HG02763 (cell line): ENCODE measurements at regions not wholly inside any gene's neighbourhood (a gene's known extent, or its start where the extent isn't known, plus 50 kb on each side); places are given as distances from the start of the nearest gene placed in this dataset.

Experiments used
- ATAC-seq: cut with Tn5 transposase; IDR thresholded peaks from one replicate; pipeline ENCODE4 v1.9.1; 2021; ENCODE audit warnings: mild to moderate bottlenecking, moderate library complexity; ENCODE audit not compliant: unreplicated experiment

DNA sequence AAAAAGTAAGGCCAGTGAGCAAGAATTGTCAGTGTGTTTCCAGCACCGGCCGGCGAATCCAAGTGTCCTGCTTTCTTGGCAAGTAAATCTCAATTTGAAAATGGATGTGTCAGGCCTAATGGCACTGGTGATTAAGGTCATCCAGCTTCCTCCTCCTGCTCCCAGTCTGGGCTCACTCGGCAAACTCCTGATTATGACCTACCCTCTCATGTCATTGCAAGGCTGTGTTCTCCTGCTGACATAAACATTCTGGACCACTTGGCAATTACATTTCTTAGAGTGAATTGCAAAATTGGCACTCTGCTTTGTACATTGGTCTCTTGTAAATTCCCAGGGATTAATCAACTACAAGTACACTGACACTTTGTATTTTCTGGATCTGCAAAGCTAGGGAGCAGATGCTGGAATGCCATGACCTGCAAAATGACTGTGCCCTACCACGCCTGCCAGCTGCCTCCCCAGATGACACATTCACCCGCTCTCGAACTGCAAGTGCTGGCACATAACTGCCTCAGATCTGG, 473.8 kb downstream of the KIF20B start:
- no peak for ATAC-seq

GRCh38 chr10:90179696-90180407, 478.5 kb downstream of the KIF20B start:
- no peak for ATAC-seq

DNA sequence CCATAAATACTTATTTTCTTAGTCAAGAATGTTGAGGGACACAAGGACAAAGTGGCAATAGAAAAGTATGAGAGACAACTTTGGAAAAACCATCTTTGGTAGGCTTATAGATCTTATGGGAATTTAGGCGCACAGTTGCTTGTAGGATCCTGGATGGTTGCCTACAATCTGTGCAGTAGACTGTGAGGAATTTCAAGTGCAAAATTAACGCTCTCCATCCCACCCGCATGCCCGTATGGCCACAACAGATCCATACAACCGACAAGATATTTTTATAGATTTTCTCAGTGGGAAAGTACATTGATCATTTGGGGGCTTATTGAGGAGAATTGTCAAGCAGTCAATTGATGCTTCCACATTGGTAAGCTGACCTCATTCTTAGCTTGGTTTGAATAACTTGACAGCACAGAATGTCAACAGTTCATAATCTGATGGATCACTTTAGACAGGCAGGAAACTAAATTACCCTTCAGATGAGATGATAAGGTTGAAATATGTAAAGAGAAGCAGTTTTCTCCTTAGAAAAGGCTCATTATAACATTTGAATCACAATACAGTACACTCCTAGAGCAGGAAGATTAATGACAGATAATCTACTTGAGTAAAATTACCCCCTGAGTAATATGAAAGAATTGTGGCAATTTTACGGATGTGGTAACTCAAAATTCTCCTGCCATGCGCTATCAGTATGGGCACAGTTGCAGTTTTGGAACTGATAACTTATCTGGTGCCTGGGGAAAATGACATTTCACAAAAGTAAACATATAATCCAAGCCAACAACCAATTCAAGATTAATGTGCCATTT, 479.7 kb downstream of the KIF20B start:
- no peak for ATAC-seq

DNA sequence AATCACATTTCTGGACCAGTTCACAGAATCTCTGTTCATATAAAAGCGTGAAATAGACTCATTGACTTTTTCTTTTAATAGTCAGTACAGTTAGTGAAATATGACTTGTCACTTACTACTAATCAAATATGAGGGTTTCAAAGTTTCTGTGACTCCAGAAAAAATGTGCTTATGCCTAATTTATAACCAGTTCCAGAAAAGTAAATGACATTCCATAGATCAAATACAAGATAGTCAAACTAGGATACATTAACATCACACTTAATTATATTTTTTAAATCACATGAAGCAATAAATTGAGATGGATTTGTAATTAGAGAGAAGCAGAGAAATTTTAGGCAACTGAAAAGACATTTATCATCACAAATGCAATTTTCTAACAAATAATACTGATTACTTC, 491.4 kb downstream of the KIF20B start:
- no peak for ATAC-seq

DNA sequence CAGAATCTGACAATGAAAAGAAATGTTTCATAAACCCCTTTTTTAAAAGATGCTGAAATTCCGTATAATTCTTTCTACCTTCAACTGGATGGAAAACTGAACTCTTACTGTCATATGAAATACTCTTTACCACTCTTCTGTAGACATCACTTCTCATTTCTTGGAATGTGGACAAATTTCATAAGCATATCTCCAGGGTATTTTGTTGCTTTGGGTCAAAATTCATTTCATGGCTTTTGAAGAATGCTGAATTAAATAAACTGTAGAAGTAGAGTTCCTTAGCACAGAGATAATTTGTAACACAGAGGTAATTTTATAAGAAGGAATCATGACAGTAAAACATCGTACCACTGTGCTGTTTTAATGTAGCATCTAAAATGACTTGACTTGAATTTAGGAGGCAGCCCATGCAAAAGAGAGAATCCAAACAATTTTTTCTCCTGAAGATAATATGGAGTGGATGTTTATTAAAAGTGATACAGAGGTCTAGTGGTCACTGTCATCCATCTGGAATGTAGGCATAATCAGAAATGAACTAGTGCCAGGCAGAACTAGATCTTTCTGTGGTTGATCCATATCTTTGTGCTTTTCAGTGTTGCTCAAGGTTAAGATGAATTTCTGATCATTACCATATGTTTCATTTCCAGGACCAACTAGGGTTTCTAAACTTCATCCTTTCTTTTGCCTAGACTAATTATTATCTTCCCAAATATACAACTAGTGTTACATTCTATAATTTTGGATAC, 492.0 kb downstream of the KIF20B start:
- no peak for ATAC-seq

GRCh38 chr10:90195288-90195840, 494.0 kb downstream of the KIF20B start:
- no peak for ATAC-seq

DNA sequence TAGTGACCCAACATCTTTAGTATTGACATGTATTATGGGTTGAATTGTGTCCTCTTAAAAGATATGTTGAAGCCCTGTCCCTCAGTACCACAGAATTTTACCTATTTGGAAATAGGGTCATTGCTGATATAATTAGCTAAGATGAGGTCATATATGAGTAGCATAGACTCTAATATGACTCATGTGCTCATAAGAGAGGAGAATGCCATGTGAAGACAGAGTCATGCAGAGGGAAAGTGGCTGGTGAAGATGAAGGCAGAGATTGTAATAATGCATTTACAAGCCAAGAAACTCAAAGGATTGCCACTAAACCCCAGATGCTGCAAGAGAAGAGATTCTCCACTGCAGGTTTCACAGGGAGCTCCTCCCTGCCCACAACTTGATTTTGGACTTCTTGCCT, 496.4 kb downstream of the KIF20B start:
- no peak for ATAC-seq

DNA sequence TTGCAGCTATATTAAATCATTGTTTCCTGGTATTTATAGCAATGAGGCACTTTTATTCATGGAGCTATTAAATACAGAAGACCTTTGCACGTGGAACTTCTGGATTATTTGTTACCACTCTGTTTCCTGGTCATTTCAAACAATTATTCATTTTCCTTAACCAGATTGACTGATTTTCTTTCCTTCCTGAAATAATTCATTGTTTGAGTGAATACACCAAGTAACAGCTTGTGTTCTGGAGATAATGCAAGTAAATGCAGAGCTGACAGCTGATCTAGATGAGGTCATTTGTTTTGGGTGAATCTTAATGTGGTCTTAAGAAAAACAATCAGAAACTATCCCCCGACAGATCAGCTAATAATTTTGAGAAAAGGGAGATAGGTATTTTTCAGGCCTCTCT, 497.7 kb downstream of the KIF20B start:
- no peak for ATAC-seq

GRCh38 chr10:90199513-90199912, 498.1 kb downstream of the KIF20B start:
- no peak for ATAC-seq

- ATAC-seq, result no peak
Observed at GRCh38 chr10:90204131-90204955, 503.0 kb downstream of the KIF20B start.

GRCh38 chr10:90204956-90205314, 503.5 kb downstream of the KIF20B start:
- ATAC-seq, result no peak

- ATAC-seq, result no peak
Observed at GRCh38 chr10:90205340-90205739, 503.9 kb downstream of the KIF20B start.

- no peak for ATAC-seq
Observed at GRCh38 chr10:90213346-90213745, 512.0 kb downstream of the KIF20B start.

DNA sequence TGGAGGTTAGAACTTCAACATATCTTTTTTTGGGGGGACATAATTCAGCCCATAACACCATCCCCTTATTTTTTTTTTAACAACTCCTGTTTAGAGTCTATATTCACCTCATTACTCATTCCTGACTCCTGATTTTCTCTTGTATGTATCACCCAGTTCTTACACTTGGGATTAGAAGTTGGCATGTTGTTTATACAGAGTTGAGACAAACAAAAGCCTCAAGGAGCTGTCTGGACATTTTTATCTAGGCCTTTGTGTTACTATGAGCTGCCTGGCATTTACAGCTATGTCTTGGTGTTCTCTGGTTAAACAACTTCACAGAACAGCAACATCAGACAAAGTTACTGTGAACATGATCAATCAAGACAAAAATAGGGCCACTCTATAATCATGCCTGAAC, 517.5 kb downstream of the KIF20B start:
- no peak for ATAC-seq

GRCh38 chr10:90222372-90222771, 521.0 kb downstream of the KIF20B start:
- ATAC-seq, result no peak

DNA sequence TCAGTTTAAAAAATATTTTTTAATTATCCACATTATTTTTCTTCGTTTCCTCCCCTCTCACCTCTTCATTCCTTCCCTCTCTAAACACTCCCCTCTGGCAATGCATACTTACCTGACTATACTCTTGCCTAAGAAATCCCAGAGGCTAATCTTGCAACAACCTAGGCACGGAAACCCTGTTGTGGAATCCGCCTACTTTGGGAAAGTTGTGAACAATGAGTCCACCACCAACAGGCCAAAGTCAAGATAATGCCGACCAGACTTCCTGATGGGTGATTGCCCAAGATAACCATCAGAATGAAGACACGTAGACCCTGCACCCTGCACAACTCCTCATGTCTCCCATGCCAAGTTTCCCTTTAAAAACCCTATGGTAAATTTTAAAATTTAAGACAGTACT, 521.5 kb downstream of the KIF20B start:
- no peak for ATAC-seq

DNA sequence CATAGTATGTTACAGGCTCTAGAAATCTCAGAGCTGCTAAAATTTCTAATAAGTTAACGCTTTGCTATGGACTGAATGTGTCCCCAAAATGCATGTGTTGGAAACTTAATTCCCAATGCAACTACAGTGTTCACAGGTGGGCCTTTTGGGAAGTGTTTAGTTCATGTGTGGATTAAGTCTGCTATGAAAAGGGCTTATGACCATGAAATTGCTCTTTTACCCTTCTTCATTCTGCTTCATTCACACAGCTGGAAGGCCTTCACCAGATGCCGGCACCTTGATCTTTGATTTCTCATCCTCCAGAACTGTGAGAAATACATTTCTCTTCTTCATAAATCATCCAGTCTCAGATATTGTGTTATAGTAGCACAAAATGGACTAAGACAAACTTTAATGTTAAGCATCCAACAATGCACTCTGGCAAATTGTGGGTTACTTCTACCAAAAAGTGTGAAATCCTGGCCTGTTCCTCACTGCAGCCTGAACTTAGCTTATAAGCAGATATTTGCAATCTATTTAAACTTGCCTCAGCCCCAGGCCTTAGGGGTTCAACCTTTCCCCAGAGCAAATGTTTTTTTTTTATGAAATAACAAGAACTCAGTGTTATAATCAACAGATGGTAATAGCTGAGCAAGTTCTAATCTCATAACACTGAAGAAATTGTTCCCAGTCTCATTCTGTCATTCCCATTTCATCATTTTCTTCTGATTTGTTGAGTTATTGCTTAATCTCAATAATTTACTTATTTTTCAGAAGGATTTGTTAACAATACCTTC, 523.6 kb downstream of the KIF20B start:
- ATAC-seq, result no peak

DNA sequence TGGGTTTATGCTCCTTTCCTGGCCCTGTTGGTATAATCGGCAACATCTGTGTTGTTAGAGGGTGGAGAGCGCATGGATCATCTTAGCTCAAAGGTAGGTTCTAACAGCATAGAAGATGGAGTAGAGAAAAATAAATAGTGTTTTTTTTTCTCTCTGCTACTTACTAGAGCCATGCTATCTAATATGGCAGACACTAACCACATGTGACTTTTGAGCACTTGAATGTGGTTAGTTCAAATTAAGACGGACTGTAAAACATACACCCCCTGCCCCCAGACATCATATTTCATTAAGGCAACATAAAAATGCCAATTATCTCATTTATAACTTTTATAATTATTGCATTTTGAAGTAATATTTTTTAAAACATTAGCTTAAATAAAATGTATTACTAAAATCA, 525.1 kb downstream of the KIF20B start:
- no peak for ATAC-seq

- no peak for ATAC-seq
Observed at GRCh38 chr10:90227217-90227656, 525.8 kb downstream of the KIF20B start.

- no peak for ATAC-seq
Observed at GRCh38 chr10:90227786-90228185, 526.4 kb downstream of the KIF20B start.
